ENCODE measurements at regions not wholly inside any gene's neighbourhood (a gene's known extent, or its start where the extent isn't known, plus 50 kb on each side); places are given as distances from the start of the nearest gene placed in this dataset.

DNA sequence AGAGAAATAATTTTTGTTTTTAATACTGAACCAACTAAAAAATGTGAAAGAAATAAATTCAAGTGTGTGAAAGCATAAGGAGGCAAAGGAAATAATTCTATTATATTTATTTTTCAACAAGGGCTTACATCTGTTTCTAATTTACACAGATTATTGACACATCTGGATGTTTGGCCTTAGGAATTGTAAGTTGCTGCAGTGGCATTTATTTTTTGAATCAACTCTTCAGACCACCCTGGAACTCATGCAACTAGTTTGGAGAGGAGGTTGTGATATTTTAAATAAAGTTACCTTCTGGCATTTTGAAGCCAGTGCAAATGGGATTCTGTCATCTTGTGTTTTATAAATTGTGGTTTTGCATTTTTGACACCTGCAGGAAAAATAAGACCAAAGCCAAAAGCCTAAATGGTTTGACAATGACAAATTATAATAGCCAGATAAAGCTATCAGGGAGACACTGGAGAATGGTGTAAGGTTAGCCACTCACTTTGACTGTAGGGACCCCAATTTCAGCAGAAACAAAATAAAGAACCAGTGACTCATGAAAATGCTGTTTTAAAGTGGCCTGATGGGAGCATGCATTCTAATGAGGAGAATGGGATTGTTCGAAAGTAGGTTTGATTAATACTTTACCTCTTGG, 192.9 kb downstream of the KLF5 start:
- DNase-seq (ENCODE audit: low spot score) = no peak

DNA sequence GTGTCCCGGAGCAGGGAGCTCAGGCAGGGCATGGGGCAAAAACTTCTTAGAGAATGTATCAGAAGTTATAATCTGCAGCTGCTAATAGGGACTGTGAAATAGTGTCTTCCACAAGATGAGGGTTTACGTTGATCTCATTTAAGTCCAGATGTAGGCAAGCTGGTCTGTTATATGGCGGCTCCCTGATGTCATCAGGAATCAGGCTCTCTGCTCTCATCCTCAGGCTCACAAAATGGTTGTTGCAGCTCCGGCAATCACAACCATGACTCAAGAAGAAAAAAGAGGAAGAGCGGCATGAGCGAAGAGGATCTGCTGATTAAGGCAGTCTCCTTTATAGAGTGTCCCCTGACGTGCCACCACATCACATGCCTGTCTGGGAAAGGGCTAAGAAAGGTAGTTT, 191.3 kb downstream of the KLF5 start:
- DNase-seq (ENCODE audit: low spot score) = no peak

DNA sequence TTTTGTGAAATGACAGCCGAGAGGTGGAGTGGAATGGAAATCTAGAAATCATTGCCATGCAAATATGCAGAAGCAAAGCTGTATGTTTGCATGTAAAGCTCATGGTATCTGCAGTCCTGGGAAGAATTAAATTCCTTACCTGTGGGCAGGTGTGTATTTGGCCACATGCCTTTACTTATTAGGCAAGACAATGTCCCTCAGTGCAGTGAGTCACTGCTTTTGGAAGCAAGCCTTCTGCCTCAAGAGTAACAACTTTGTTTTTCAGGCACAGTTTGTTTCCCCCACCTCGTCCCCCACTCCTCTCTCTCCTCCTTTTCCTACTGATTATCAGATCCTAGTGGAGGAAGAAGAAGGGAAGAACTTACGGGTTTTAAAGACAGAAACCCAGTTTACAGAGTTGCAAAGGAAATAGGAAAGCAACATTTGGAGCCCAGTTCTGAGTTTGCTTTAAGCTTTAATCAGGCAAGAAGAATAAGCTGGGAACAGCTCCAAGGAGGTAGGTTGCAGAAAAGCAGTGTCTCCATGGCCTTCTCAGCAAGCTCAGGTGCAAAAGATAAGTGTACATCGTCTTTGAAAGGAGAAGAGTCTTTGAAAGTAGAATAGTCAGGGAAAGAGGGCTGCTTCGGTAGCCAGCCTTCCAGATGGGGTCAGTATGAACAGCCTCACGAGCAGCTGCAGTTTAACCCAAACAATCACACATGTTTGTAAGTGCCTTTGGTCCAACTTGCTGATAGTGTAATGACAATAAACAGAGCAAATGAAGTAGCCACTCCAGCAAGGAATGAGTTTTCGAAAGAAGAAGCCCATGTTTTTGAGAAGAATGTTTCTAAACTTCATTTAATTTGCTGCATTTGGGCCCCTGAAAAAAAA, 190.1 kb downstream of the KLF5 start:
- DNase-seq (ENCODE audit: low spot score) = peak; percentile 91

DNA sequence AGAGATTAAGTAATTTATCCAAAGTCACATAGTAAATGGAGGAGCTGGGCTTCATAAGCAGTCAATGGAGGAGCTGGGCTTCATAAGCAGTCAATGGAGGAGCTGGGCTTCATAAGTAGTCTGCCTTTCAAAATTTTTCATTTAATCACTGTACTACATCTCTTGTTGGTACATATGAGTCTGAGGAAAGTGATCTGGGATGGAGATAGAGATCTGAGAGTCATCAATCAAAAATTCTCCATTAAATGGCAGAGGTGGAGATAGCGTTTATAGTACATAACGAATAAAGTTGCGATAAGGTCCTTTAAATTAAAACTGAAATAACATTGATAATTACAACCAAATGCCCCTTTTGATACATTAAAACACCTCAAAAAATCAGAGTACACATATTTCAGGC, 189.3 kb downstream of the KLF5 start:
- DNase-seq (ENCODE audit: low spot score) = no peak

DNA sequence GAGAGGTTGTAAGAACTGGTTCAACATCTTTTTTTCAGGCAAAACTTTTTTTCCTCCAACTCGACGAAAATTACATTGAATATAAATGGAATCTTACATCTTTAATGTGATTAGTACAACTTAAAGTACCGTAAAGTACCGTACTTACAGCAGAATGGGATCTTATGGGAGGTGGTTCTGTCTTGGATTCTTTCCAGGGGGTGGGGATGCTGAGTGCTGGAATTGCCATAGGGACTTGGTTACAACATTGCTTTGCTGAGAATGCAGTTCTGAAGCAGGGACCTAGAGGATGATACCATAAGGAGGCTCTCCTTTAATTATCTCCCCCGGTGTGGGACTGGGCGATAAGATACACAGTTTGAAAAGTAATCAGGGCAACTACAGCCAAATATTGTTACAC, 186.4 kb downstream of the KLF5 start:
- no peak for DNase-seq (ENCODE audit: low spot score)

DNA sequence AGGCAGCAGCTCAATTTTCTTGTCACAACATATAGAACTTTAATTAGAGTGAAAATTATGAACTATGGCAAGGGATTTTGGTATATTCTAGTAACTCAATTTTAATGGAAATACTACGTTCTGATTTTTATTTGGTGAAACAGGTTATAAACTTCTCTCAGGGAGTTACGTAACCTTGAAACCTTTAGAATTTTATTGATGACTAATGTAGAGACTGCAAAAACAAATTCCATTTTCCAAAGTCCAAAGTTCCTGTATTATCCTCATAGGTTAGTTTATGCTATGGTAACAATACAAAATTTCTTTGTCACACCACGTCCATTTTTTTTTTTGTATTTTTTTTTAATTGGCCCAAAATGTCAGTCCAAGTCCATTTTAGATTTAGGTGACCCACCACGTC, 185.7 kb downstream of the KLF5 start:
- no peak for DNase-seq (ENCODE audit: low spot score)

DNA sequence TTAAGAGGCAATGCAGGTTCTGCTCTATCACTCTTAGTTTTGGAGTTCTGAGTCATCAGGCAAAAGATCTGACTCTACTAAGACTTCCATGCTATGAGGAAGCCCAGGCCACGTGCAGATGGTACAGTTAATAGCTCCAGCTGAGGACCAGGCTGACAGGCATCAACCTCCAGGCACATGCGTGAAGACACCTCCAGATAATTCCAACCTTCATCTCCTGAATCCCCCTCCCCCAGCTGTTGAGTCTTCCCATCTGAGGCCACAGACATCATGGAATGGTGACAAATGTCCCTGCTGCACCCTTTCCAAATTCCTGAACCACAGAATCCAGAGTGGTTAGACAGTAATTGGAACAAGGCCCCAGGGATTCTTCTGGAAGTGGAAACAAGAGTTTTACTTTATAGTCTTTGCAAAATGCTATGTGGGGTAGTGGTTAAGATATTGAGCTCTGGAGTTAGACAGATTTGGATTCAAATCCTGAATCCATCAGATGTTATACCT, 183.8 kb downstream of the KLF5 start:
- no peak for DNase-seq (ENCODE audit: low spot score)

DNA sequence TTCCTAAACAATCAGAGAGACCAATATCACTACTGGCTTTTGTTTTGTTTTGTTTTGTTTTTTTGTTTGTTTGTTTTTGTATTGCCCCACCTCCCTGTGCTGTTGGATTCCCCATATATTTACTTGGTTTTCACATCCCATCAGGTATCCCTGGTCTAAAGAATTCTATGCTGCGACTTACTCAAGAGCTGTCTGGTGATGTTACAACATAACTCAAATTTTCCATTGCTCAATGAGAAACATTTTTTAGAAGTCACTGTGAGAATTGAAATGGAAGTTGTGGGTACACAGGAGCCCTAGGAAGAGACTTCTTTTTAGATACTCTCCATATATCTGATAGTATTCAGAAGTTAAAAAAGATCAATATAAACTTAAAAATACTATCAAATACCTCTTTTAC, 181.4 kb downstream of the KLF5 start:
- no peak for DNase-seq (ENCODE audit: low spot score)

DNA sequence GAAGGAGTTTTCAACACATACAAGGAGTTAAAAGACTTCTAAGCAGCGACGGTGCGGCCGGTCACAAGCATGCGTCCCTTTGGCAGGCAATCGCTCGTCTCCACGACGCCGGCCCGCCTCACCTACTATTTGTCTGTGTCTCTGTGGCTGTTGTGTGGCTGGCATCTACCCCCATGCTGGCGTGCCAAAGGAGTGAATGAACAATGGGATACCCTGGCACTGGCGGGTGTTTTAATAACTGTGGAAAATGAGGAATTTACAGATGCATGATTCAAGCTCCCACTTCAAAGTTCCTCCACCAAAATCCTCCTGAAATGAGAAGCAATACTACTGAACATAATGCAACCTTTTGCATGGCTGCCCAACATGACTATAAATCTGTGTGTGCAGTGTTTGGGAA, 176.6 kb downstream of the KLF5 start:
- DNase-seq (ENCODE audit: low spot score) = peak; percentile 99

DNA sequence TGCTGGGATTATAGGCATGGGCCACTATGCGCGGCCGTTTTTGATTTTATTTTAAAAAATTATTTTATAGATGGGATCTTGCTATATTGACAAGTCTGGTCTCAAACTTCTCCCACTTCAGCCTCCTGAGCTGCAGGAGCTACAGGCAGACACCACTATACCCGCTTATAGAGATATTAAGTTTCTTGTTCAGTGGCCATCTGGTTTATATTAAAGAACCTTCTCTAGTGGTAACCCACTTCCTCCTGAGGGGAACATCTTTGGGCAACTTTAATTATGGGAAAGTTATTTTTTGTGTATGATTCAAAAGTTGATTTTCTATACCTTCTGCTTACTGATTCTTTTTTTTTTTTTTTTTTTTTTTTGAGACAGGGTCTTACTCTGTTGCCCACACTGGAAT, 172.7 kb downstream of the KLF5 start:
- DNase-seq (ENCODE audit: low spot score) = no peak

DNA sequence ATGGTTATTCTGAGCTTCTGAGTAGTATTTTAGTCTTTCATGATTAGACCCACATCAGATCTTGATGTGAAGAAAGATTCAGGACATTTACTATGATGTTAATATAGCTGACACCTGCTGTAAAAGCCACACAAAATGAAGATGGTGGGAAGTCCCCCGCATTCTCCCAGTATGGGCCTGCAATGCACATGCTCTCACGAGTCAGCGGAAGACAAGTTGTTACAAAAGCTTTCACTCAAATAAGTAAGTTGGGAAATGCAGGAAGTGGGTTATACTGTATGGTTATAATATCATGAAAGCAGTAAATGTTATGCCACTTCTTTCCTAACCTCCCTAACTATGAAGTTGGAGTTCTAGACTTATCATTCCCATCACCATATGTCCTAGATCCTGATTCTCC, 171.9 kb downstream of the KLF5 start:
- DNase-seq (ENCODE audit: low spot score) = no peak

DNA sequence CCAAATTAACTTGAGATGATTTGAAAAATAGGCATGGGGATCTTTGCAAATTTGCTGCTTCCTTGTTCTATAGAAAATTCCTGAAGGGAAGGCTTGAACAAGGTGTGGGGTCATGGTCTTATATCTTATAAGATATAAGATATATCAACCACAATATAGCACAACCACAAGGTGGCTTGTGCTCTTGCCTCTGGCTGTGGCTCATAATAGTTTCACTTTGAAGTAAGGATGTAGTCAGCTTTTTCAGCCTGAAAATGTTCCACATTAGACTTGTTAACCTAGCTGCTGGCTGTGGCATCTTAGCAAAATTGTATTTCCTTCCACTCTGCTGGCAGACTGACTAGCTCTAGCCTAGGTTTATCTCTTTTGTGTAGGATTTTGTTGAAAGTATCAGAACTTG, 169.7 kb downstream of the KLF5 start:
- peak; percentile 66 for DNase-seq (ENCODE audit: low spot score)

DNA sequence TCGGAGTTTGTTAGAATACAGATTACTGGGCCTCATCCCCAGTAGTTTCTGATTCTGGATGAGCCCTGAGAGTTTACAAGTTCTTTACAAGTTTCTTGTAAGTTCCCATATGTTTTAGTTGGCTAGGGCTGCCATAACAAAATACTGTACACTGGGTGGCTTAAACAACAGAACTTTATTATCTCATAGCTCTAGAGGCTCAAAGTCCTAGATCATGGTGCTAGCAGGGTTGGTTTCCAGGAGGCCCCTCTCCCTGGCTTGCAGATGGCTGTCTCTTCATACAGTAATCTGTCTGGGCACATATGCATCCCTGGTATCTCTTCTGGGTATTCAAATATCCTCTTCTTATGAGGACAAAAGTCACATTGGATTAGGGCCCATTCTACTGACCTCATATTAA, 167.2 kb downstream of the KLF5 start:
- DNase-seq (ENCODE audit: low spot score) = no peak

DNA sequence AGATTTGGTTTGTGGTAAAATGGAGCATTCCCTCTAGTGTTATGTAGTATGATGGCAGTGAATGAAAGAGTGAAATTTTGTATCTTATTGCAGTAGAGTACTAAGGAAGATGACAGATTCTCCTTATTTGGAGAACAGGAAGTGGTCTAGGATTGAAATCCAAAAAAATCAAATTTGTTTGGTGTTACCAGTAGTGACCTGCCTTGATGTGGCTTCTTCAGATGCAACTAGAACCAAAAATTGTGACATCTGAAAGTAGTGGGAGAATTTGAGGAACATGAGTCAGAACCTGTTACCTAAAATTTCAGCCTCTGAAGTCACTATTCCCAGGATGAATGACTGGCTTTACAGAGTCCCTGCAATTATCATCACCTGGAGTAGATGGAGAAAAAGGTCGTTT, 165.9 kb downstream of the KLF5 start:
- DNase-seq (ENCODE audit: low spot score) = peak; percentile 99

DNA sequence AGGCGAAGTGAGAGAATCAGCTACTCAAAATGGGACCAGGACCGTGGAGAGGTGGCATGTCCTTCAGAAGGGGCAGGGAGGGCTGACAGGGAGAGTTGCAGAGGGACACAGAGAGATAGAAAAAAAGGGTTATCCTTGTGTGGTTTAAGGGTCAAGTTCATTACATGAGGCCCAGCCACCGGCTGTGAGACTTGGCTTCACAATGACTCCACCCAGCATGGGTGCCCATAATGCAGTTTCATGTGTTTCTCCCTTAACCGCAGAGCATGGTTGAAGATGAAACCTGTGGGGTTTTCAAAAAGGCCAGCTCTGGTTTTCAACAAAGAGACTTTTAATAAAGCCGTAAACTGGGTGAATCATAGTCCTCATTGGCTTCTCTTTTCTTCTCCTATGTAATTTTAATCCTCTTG, 164.6 kb downstream of the KLF5 start:
- peak; percentile 97 for DNase-seq (ENCODE audit: low spot score)

DNA sequence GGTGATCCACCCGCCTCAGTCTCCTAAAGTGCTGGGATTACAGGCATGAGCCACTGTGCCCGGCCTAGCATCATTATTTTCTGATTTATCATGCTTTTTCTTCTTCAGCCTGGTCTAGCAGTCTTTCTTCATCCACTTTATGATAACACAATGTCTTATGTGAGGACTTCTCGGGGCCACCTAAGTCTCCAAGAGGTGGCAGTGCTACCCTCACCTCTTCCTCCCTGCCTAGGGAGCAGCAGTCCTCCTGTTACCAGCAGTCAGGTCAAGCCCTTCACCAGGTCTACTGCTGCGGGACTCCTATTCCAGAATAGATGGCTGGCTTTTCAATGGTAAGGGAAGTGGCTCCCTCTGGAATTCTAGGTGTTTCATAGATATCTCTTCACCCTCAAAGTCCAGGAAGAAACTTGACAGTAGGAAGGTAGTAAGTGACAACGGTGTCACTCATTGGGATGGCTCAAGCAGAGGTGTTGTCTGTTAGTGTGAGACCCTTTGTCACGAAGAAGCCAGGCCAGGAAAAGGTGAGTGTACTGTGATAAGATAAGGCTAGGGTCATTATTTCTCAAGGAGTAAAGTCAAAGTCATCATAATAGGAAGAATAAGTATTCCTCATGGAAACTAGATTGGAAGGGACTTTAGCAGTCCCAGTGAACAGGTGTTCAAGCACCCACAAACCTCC, 164.0 kb downstream of the KLF5 start:
- peak; percentile 47 for DNase-seq (ENCODE audit: low spot score)

DNA sequence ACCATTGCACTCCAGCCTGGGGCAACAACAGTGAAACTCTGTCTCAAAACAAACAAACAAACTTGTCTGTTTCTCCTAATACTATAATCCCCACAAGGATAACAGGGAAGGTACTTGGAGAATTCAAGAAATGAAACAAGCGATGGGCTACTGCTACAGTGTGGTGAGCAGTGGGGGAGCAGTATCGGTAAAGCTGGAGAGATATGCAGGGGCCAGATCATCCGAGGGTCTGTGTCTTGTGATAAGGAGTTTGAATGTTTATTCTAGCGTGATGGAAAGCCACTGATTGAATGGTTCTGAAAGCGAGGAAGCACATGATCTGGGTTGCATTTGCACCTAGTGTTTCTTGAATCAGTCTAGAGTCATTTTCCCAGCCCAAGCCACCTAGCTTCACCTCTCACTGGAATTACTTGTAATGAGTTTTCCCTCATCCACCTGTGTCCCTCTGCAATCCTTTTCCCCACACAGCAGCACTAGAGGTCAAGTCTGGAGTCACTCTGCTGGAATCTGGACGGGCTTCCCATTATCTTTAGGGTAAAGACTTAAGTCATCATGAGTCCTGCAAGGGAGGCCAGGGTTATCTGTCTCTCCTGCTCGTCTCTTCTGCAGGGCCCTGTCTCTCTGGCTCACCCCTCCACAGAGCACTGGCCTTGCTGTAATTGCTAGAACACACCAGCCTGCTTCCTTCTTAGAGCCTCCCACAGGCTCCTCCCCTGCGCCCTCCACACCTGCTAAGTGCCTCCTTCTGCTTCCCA, 162.3 kb downstream of the KLF5 start:
- peak; percentile 60 for DNase-seq (ENCODE audit: low spot score)

DNA sequence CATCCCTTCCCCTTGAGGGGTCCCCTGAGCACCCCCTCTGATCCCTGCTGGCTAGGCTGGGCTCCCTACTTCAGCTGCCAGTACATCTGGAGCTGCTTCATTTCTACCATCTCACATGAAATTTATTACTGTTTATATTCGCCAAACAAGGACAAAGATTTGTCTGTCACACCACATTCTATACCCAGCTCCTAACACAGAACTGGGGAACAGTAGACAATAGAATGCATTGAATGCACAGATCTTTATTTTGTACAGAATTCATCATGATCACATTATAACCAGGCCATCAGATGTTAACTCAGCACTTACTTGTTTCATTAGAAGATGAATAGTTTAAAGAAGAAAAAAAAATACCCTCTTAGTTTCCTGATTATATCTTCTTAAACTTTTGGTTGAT, 159.4 kb downstream of the KLF5 start:
- no peak for DNase-seq (ENCODE audit: low spot score)

DNA sequence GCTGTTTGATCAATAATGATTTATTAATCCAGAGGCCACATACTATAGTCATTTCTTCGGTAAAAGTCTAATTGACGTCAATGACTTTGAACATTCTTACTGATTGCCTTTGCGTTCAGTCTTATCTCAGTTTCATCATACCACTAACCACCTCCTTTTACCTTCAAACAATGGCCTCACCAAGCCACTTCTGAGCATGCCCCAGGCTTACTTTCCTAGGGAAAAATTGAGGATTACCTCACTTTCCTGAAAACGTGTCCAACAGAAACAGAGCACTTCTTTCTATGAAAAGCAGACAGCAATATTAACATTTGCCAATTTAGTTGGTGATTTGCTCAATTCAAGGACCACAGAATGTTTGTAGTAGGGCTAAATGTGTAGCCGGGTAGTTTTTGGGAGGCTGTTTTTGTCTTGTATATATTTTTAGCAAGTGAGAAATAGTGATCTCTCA, 157.6 kb downstream of the KLF5 start:
- no peak for DNase-seq (ENCODE audit: low spot score)

DNA sequence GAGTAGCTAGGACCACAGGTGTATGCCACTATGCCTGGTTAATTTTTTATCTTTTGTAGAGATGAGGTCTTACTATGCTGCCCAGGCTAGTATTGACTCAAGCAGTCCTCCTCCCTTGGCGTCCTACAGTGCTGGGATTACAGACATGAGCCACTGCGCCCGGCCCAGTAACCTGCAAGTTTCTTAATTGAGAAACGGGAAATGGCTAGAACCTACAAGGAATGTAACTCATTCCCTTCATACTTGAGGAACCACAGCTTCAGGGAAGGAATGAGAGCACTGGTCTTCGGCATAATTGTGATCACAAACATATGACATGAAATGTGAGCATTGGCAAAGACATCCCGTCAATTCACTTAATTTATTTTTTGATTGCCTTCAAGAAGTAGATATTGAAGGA, 157.0 kb downstream of the KLF5 start:
- no peak for DNase-seq (ENCODE audit: low spot score)

DNA sequence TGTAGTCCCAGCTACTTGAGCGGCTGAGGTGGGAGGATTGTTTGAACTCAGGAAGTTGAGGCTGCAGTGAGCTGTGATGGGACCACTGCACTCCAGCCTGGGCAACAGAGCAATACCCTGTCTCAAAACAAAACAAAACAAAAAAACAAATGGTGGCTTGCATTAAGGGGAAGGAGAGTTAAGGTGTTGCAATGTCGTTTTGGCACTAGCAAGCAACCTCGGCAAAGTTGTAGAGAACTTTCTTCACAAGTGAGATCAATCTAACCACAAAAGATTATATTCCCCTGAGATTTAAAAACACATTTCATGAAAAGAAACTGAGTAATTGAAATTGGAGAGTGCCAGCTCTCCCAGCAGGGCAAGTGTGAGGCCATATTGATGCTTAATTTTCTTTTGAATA, 153.7 kb downstream of the KLF5 start:
- DNase-seq (ENCODE audit: low spot score) = no peak

DNA sequence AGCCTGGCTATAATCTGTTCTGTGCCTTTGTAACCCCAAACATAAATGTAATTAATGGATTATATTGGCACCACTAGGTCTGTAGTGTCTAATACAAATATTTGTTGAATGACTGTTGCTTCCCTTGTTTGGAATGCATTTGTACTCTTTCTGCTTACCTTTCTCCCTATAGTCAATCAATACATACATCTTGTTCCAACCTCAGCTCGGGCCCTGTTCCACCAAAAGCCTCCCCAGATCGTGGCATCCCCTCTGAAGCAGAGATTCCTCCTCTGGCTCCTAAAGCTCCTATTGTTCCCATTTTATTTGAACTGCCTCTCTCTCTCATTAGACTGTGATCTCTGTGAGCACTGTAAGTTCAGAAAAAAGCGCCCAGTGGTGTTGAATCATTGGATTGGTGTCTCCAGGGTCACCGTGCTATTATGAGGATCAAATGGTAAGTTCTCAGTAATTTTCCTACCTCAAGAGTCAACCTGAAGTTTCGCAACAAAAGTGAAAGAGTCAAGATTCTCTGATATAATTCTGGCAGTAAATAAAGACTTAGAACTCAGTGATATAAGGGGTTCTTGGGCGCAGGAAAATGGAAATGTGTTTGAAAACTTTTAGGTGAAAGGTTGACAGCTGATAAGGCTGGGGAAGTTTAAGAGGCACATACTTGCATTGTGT, 151.5 kb downstream of the KLF5 start:
- DNase-seq (ENCODE audit: low spot score) = no peak

Measured in SW480 (cell line).